Left ventricle myocardium superior (tissue), 1 donor: ENCODE measurements at regions not wholly inside any gene's neighbourhood (a gene's known extent, or its start where the extent isn't known, plus 50 kb on each side); places are given as distances from the start of the nearest gene placed in this dataset.
"Not testable (repeated sequence)": the region's sequence is repeated elsewhere in the genome, so short reads cannot be mapped to it uniquely, and the experiment has no call there.

ENCODE experiments used
- ATAC-seq: fragments of 200-7000 bp; cut with Tn5 transposase; one replicate; pipeline ENCODE4 v1.9.1; 2020; ENCODE audit warnings: mild to moderate bottlenecking, moderate library complexity
- DNase-seq: peaks from one replicate; pipeline ENCODE4 v3.0.0-alpha.2; 2020
- intact Hi-C: fragments of 100-400 bp; cut with micrococcal nuclease; formaldehyde crosslinking; loops from one replicate; pipeline ENCODE4 v1.11.0; 2022
- donor health status: DM: no; HTN: yes; CAD: no; lungs with severe emphysema.

DNA sequence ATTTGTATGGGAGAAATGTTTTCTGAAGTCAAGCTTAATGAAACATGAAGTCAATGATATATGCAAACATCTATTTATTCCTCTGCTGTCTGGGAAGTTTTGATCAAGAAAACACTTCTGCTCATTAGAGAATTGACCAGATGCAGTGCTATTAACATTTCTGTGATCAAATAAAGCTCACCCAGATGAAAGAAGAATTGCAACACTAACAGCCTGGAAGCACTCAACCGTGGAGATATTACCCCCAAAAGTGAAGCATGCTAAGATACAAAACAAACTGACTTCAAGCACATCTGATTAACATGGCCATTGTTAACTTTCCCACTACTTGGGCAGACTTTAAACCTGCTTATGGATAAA is 73.7 kb upstream of the GUCY1A1 start:
- DNase-seq (no peak), ATAC-seq (peak; percentile 78)
- intact Hi-C loops, result no loop called here

DNA sequence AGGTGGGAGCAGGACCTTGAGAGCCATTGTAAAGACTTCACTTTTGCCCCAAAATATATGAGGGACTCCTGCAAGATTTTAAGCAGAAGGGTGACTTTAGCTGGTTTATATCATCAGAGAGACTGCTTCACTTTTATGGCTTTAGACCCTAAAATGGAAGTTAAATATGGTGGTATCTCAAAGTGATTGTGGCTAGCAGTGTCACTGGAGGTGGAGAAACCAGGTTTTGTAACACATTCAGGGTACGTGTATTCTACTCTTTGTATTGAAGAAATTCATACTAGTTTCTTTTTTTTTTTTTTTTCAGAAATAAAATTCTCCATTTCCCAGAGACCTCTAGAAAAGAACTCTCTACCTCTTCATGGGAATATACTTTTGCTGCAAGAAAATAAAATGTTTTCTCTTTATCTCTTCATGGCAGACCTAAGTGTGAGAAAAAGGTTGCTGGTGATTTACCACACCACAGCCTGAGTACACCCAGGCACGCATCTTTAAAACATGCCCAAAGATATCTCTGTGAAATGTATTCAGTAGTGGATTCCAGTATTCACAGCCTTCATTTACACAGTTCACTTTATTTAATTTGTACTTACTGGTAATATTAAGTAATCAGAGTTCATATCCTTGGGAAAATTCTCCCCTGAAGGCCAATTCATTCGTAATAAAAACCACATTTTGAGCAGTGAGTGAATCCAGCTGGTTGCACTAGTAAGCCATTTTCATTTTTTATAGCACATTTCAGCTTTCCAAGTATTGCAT is 74.3 kb upstream of the GUCY1A1 start:
- ATAC-seq, result peak; percentile 90
- intact Hi-C loops, result no loop called here
- no peak for DNase-seq

GRCh38 chr4:155591738-155592143 is 74.9 kb upstream of the GUCY1A1 start:
- no peak for DNase-seq
- intact Hi-C loops, result no loop called here
- ATAC-seq, result no peak

DNA sequence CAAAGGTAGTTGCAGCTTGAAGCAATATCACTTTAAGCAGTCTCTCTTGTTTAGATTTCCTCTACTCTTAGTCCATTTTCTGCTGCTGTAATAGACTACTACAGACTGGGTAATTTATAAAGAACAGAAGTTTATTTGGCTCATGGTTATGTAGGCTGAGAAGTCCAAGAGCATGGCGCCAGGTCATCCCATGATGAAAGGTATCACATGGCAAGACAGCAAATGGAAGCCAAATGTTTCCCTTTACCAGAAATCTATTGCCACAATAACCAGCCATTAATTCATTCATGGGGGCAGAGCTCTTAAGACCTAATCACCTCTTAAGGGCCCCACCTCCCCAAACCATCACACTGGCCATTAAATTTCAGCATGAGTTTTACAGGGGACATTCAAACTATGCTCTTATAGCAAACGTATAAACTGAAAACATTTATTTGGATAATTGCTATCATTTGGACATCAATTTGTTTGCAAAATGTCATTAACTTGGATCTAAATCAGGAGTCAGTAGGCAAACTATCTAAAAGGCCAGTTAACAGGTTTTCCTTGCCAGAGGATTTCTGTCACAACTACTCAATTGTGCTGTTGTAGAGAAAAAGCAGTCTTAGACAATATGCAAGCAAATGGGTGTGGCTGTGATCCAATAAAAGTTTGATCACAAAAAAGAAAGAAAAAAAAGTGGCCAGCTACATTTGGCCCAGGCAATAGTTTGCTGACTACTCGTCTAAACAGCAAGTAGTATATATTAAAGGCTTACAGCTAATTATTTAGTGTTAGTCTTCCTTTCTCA is 75.7 kb upstream of the GUCY1A1 start:
- DNase-seq (no peak), ATAC-seq (peak; percentile 44)
- intact Hi-C loops, result no loop called here

- no peak for DNase-seq
- intact Hi-C loops, result no loop called here
- ATAC-seq, result no peak
Measured at GRCh38 chr4:155588437-155588836, 78.2 kb upstream of the GUCY1A1 start.

DNA sequence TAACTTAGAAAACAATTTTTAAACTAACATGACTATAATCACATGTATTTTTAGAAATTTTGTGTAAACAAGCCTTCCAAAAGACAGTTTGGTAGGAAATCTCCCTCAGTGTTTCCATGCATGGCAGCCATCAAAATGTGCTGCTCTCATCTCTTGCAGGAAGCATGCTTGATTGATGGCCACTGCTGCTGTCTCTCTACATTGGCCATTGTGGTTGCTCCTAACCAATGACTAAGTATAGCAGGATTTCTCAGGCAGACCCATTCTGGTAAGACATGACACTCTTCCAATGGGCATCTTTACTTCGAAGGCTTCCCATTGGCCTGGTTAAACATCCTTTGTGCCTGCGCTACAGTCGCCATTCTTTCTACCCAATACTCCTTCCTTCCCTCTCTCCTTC is 78.9 kb upstream of the GUCY1A1 start:
- DNase-seq, result no peak
- intact Hi-C loops, result no loop called here
- ATAC-seq, result no peak

GRCh38 chr4:155582971-155583437 is 83.6 kb upstream of the GUCY1A1 start:
- ATAC-seq (no peak), DNase-seq (no peak)
- intact Hi-C loops, result no loop called here

DNA sequence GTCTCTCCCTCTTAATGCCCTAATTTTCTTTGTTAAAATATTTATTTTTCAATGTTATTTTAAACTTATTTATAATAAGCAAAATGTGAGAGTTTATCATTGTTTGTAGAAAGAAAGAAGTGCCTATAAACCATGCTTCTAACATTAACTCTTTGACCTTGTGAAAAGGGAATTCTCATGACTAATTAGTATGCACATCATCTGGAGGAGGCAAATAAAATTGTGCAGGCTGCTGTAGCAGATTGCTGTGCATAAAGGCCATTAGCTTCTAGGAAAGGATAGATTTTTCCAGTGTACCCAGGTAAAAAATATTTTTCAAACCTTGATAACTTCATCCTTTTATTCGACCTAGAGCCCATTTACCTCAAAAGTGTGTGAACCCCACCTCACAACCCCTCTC is 84.6 kb upstream of the GUCY1A1 start:
- intact Hi-C loops, result no loop called here
- no peak for DNase-seq
- ATAC-seq, result no peak

- peak; percentile 69 for ATAC-seq
- intact Hi-C loops, result no loop called here
- DNase-seq, result no peak
Measured at GRCh38 chr4:155578726-155579370, 87.8 kb upstream of the GUCY1A1 start.

GRCh38 chr4:155578219-155578618 is 88.4 kb upstream of the GUCY1A1 start:
- ATAC-seq, result peak; percentile 57
- DNase-seq, result no peak

GRCh38 chr4:155574329-155574728 is 92.3 kb upstream of the GUCY1A1 start:
- ATAC-seq, DNase-seq, intact Hi-C loops: not testable (repeated sequence)

More at GRCh38 chr4:155578219-155578618, 88.4 kb upstream of the GUCY1A1 start:
- intact Hi-C loops, result no loop called here

DNA sequence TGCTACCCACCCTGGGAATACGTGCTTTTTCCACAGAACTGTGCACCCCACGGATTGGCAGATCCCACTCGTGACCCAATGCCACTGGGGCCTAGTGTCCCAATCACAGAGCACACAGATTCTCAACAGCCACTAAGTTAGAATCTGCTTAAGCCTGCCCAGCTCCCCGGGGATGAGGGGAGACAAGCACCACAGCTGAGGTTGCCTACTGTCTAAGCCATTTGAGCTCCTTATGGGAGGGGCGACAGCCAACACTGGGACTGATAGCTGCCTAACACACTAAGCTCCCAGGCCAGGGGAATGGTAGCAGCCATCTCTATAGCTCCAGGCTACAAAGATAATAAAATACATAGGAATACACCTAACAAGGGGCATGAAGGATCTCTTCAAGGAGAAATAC is 93.5 kb upstream of the GUCY1A1 start:
- DNase-seq, result no peak
- ATAC-seq, result no peak
- intact Hi-C loops, result no loop called here

DNA sequence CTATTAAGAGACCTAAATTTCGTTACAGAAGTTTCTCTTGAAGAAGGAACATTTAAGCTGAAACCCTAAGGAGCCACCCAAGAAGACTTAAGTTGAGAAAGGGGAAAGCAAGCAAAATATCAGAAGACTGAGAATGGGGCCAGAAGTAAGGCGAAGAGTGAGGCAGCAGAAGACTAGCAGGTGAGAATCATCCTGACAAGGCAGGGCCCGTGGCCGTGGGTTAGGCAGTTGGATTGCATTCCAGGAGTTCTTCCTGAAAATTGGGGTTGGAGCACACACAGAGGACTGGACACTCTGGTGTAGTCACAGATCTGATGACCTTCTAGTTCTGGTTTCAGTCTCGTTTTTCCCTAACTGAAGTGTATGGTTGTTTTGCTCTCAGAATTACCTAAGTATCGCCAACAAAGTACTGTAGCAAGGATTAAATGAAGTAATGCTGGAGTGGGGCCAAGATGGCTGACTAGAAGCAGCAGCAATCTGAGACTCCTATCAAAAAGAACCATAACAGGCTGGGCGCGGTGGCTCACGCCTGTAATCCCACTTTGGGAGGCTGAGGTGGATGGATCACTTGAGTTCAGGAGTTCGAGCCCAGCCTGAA is 94.4 kb upstream of the GUCY1A1 start:
- intact Hi-C loops, result no loop called here
- no peak for ATAC-seq
- DNase-seq, result no peak

GRCh38 chr4:155571184-155571944 is 95.3 kb upstream of the GUCY1A1 start:
- intact Hi-C loops, result no loop called here
- DNase-seq (no peak), ATAC-seq (peak; percentile 97)

GRCh38 chr4:155570661-155571060 is 96.0 kb upstream of the GUCY1A1 start:
- no peak for ATAC-seq
- no peak for DNase-seq
- intact Hi-C loops, result no loop called here

DNA sequence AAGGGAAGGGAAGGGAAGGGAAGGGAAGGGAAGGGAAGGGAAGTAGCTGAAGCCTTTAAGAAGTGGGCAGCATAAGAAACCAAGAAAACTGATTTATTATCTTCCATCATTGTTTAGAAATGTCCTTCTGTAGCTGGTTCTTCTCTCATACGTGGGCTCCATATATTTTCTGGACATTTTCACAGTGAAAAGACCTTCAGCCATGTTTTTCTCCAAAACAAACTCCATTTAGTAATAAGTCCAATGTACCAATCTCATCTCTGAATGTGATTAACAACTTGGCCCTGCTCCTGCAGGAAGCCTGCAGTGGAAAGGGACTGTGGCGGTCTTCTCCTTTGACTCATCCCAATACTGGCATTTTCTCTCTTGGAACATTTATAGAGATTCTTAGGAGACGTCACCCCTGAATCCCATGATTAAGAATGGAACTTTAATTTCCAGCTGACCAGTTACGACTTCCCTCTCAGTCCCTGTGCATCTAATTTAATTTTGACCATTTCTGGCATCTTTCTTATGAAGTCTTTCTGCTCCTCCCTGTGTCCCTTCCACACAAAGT is 96.6 kb upstream of the GUCY1A1 start:
- DNase-seq (no peak), ATAC-seq (no peak)
- intact Hi-C loops, result no loop called here

DNA sequence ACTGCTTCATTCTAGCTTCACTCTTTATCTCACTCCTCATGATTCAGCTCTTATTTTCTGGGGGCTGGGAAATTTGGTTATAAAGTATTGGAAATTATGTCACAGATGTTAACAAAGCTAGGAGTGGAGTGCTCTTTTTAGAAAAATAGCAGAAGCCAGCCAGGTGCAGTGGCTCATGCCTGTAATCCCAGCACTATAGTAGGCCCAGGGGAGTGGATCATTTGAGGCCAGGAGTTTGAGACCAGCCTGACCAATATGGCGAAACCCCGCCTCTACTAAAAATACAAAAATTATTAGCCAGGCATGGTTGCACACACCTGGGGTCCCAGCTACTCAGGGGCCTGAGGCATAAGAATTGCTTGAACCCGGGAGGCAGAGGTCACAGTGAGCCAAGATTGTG is 97.2 kb upstream of the GUCY1A1 start:
- DNase-seq (no peak), ATAC-seq (no peak)
- intact Hi-C loops, result no loop called here

- ATAC-seq, result no peak
- no peak for DNase-seq
- intact Hi-C loops, result no loop called here
Measured at GRCh38 chr4:155568641-155569220, 97.9 kb upstream of the GUCY1A1 start.
